Aorta (tissue), 5 donors: ENCODE measurements at regions not wholly inside any gene's neighbourhood (a gene's known extent, or its start where the extent isn't known, plus 50 kb on each side); places are given as distances from the start of the nearest gene placed in this dataset.

Experiments
- ATAC-seq: fragments of 200-7000 bp; cut with Tn5 transposase; one replicate; pipeline ENCODE4 v1.9.1; 2022; ENCODE audit warnings: moderate library complexity; ENCODE audit not compliant: low FRiP score
- DNase-seq, 2 donors: peaks; one replicate each; pipeline ENCODE4 v3.0.0-alpha.2; 2020
- H3K27ac ChIP-seq, 2 donors: one replicate each; pipeline ENCODE4 v1.5.1; 2013; ENCODE audit warnings: low read length in 2 of 2, mild to moderate bottlenecking in 2 of 2, moderate library complexity in 2 of 2, control low read depth in 1 of 2, inconsistent platforms in 1 of 2, low read depth in 1 of 2
- H3K27me3 ChIP-seq, 2 donors: one replicate each; pipeline ENCODE4 v1.6.1; 2013; ENCODE audit warnings: control low read depth in 1 of 2, low read length in 1 of 2, mild to moderate bottlenecking in 1 of 2, moderate library complexity in 1 of 2; ENCODE audit not compliant: insufficient read depth in 2 of 2, control insufficient read depth in 1 of 2
- H3K36me3 ChIP-seq, 2 donors: one replicate each; pipeline ENCODE4 v1.6.1; 2013; ENCODE audit warnings: control low read depth in 1 of 2, low read length in 1 of 2, mild to moderate bottlenecking in 1 of 2; ENCODE audit not compliant: insufficient read depth in 2 of 2, control insufficient read depth in 1 of 2
- H3K4me1 ChIP-seq, 2 donors: one replicate each; pipeline ENCODE4 v1.6.1; 2013; ENCODE audit warnings: low read length in 2 of 2, control low read depth in 1 of 2, mild to moderate bottlenecking in 1 of 2, moderate library complexity in 1 of 2; ENCODE audit not compliant: insufficient read depth in 2 of 2, control insufficient read depth in 1 of 2
- H3K4me3 ChIP-seq, 2 donors: one replicate each; pipeline ENCODE4 v1.5.1; 2013; ENCODE audit warnings: low read length in 2 of 2, control low read depth in 1 of 2, mild to moderate bottlenecking in 1 of 2
- H3K9me3 ChIP-seq: one replicate; pipeline ENCODE4 v1.6.1; 2013; ENCODE audit warnings: mild to moderate bottlenecking, low read length; ENCODE audit not compliant: control insufficient read depth
- WGBS, 2 donors: extraction: QIAGEN DNeasy Blood & Tissue Kit; methylation state at CpG; one replicate each; pipeline ENCODE4 v1.1.7; 2013; 5-methylcytosine and 5-hydroxymethylcytosine counted together
- intact Hi-C, 2 donors: fragments of 100-400 bp; cut with DNase I; formaldehyde crosslinking; loops; one replicate each; pipeline versions ENCODE4 v1.14.2 to v1.15.0; 2022
- donor health status: healthy with polysubstance abuse.
- donor health status: Bipolar disorder and iron deficiency.
- donor health status: DM: no; HTN: no; CAD: no.
- donor health status: DM: no; HTN: no; CAD: no.
- donor health status: DM: yes; HTN: yes; CAD: no.

- intact Hi-C loops = no loop called here
- Histone ChIP-seq H3K27me3 (no peaks in the 10 kb centered on the region), H3K4me3 (no peak overlapping the region), H3K4me1 (no peaks in the 10 kb centered on the region), H3K9me3 (no peaks in the 10 kb centered on the region), H3K27ac (no peak overlapping the region), H3K36me3 (no peaks in the 10 kb centered on the region)
- ATAC-seq (no peak), DNase-seq (no peak)
- 84 to 86% methylated on average over 1 of the region's 1 CpG for WGBS, 2 donors
Observed at GRCh38 chr11:37100008-37100407, 502.0 kb upstream of the RAG2 start.

- ATAC-seq = no peak
- Histone ChIP-seq H3K4me1 (no peaks in the 10 kb centered on the region), H3K4me3 (no peak overlapping the region), H3K27me3 (no peaks in the 10 kb centered on the region), H3K36me3 (no peaks in the 10 kb centered on the region), H3K9me3 (no peaks in the 10 kb centered on the region), H3K27ac (no peak overlapping the region)
- DNase-seq = no peak
- 37 to 39% methylated on average over 2 of the region's 2 CpGs for WGBS, 2 donors
- intact Hi-C loops = no loop called here
Observed at GRCh38 chr11:37092487-37092886, 494.5 kb upstream of the RAG2 start.

GRCh38 chr11:37089439-37089838 is 491.4 kb upstream of the RAG2 start:
- intact Hi-C loops = no loop called here
- no peak for ATAC-seq
- no peaks in the 10 kb centered on the region for H3K4me1 ChIP-seq

GRCh38 chr11:37088573-37088910 is 490.5 kb upstream of the RAG2 start:
- Histone ChIP-seq H3K27me3 (no peaks in the 10 kb centered on the region), H3K9me3 (no peaks in the 10 kb centered on the region), H3K4me1 (no peaks in the 10 kb centered on the region), H3K27ac (no peak overlapping the region), H3K4me3 (no peak overlapping the region), H3K36me3 (no peaks in the 10 kb centered on the region)
- ATAC-seq = no peak
- intact Hi-C loops = no loop called here
- no peak for DNase-seq

More at GRCh38 chr11:37089439-37089838, 491.4 kb upstream of the RAG2 start:
- Histone ChIP-seq H3K9me3 (no peaks in the 10 kb centered on the region), H3K4me3 (no peak overlapping the region), H3K27me3 (no peaks in the 10 kb centered on the region), H3K36me3 (no peaks in the 10 kb centered on the region), H3K27ac (no peak overlapping the region)
- DNase-seq = no peak

- intact Hi-C loops = no loop called here
- no peak for ATAC-seq
- WGBS, 2 donors = 52 to 66% methylated on average over 6 of the region's 6 CpGs
- no peak for DNase-seq
- Histone ChIP-seq H3K36me3 (no peaks in the 10 kb centered on the region), H3K27ac (no peak overlapping the region), H3K4me1 (no peaks in the 10 kb centered on the region), H3K4me3 (no peak overlapping the region), H3K27me3 (no peaks in the 10 kb centered on the region), H3K9me3 (no peaks in the 10 kb centered on the region)
Observed at GRCh38 chr11:37087650-37088572, 489.9 kb upstream of the RAG2 start.

- DNase-seq (no peak), ATAC-seq (no peak)
- Histone ChIP-seq H3K27ac (no peak overlapping the region), H3K9me3 (no peaks in the 10 kb centered on the region), H3K36me3 (no peaks in the 10 kb centered on the region), H3K4me1 (no peaks in the 10 kb centered on the region), H3K4me3 (no peak overlapping the region), H3K27me3 (peaks cover 0 to 2% of the 10 kb centered on the region in 2 donors)
- 46 to 59% methylated on average over 2 of the region's 2 CpGs for WGBS, 2 donors
- intact Hi-C loops = no loop called here
Observed at GRCh38 chr11:37078521-37078920, 480.5 kb upstream of the RAG2 start.

GRCh38 chr11:37076866-37077265 is 478.8 kb upstream of the RAG2 start:
- H3K27me3 ChIP-seq = no peaks in the 10 kb centered on the region
- no peak overlapping the region for H3K27ac ChIP-seq
- H3K36me3 ChIP-seq = no peaks in the 10 kb centered on the region
- H3K9me3 ChIP-seq = no peaks in the 10 kb centered on the region
- intact Hi-C loops = no loop called here
- DNase-seq (no peak), ATAC-seq (no peak)
- no peaks in the 10 kb centered on the region for H3K4me1 ChIP-seq
- no peak overlapping the region for H3K4me3 ChIP-seq
- 14 to 31% methylated on average over 1 of the region's 1 CpG for WGBS, 2 donors

- 5 to 9% methylated on average over 1 of the region's 1 CpG for WGBS, 2 donors
- intact Hi-C loops = no loop called here
- ATAC-seq = no peak
Observed at GRCh38 chr11:37072538-37073055, 474.6 kb upstream of the RAG2 start.

GRCh38 chr11:37050311-37050710 is 452.3 kb upstream of the RAG2 start:
- no peaks in the 10 kb centered on the region for H3K27me3 ChIP-seq
- ATAC-seq (no peak), DNase-seq (no peak)
- no peak overlapping the region for H3K27ac ChIP-seq
- no peaks in the 10 kb centered on the region for H3K9me3 ChIP-seq
- no peaks in the 10 kb centered on the region for H3K4me1 ChIP-seq
- no peaks in the 10 kb centered on the region for H3K36me3 ChIP-seq
- intact Hi-C loops = no loop called here
- no peak overlapping the region for H3K4me3 ChIP-seq

More at GRCh38 chr11:37072538-37073055, 474.6 kb upstream of the RAG2 start:
- no peaks in the 10 kb centered on the region for H3K9me3 ChIP-seq
- H3K27ac ChIP-seq = no peak overlapping the region
- no peaks in the 10 kb centered on the region for H3K4me1 ChIP-seq
- DNase-seq = no peak
- H3K27me3 ChIP-seq = no peaks in the 10 kb centered on the region
- no peaks in the 10 kb centered on the region for H3K36me3 ChIP-seq
- no peak overlapping the region for H3K4me3 ChIP-seq
